Occipital lobe (tissue), 1 donor: ENCODE measurements at regions not wholly inside any gene's neighbourhood (a gene's known extent, or its start where the extent isn't known, plus 50 kb on each side); places are given as distances from the start of the nearest gene placed in this dataset.
A peak's percentile ranks its signal among the peaks of the same experiment; 100 is the strongest.

Experiments
- DNase-seq: peaks from one replicate; lab custom pipeline; 2025; lab: John Stamatoyannopoulos, UW

GRCh38 chr1:221458447-221459156, 283.3 kb downstream of the DUSP10 start:
- no peak for DNase-seq

- no peak for DNase-seq
Observed at GRCh38 chr1:221459558-221459957, 282.3 kb downstream of the DUSP10 start.

GRCh38 chr1:221462345-221462744, 279.5 kb downstream of the DUSP10 start:
- DNase-seq: no peak

GRCh38 chr1:221468546-221468945, 273.3 kb downstream of the DUSP10 start:
- DNase-seq: no peak

- DNase-seq: no peak
Observed at GRCh38 chr1:221469476-221469875, 272.4 kb downstream of the DUSP10 start.

GRCh38 chr1:221470000-221470698, 271.7 kb downstream of the DUSP10 start:
- no peak for DNase-seq

GRCh38 chr1:221473411-221473810, 268.5 kb downstream of the DUSP10 start:
- no peak for DNase-seq

- DNase-seq: no peak
Observed at GRCh38 chr1:221477252-221477651, 264.6 kb downstream of the DUSP10 start.

GRCh38 chr1:221478050-221478949, 263.6 kb downstream of the DUSP10 start:
- peak; percentile 48 for DNase-seq

- no peak for DNase-seq
Observed at GRCh38 chr1:221487781-221488524, 253.9 kb downstream of the DUSP10 start.

- DNase-seq: no peak
Observed at GRCh38 chr1:221488550-221488949, 253.3 kb downstream of the DUSP10 start.

- DNase-seq: no peak
Observed at GRCh38 chr1:221494670-221495069, 247.2 kb downstream of the DUSP10 start.

GRCh38 chr1:221497046-221497445, 244.8 kb downstream of the DUSP10 start:
- no peak for DNase-seq

GRCh38 chr1:221503268-221503667, 238.6 kb downstream of the DUSP10 start:
- no peak for DNase-seq

GRCh38 chr1:221509575-221510355, 232.1 kb downstream of the DUSP10 start:
- DNase-seq: no peak

- no peak for DNase-seq
Observed at GRCh38 chr1:221510793-221511503, 230.9 kb downstream of the DUSP10 start.

- no peak for DNase-seq
Observed at GRCh38 chr1:221511797-221512196, 230.1 kb downstream of the DUSP10 start.

GRCh38 chr1:221514806-221515205, 227.1 kb downstream of the DUSP10 start:
- no peak for DNase-seq

GRCh38 chr1:221515496-221515895, 226.4 kb downstream of the DUSP10 start:
- no peak for DNase-seq

- DNase-seq: no peak
Observed at GRCh38 chr1:221517961-221518360, 223.9 kb downstream of the DUSP10 start.
